K562 (cell line): ENCODE measurements at regions not wholly inside any gene's neighbourhood (a gene's known extent, or its start where the extent isn't known, plus 50 kb on each side); places are given as distances from the start of the nearest gene placed in this dataset.

Source experiments
- ATAC-seq: fragments of 200-7000 bp; cut with Tn5 transposase; 3 replicates; pipeline ENCODE4 v1.9.1; 2020; ENCODE audit warnings: moderate library complexity
- BruUV-seq: library from RNA; stranded (reverse); fragments of 400-500 nt; replicated peaks from 2 replicates; lab custom pipeline; 2021; lab: Mats Ljungman, UMichigan
- CTCF ChIA-PET: fragments of 300-600 bp; formaldehyde crosslinking; extraction: SDS; loops from one replicate; lab custom pipeline; 2021; ENCODE audit warnings: low intra/inter-chr PET ratio; lab: Yijun Ruan, JAX
- POLR2A ChIA-PET: fragments of 300-600, 350-650 bp; sonication (Branson Sonifier 250); formaldehyde crosslinking; extraction: SDS; loops from one replicate; lab custom pipeline; 2021; ENCODE audit warnings: antibody characterized with exemption, inconsistent platforms; lab: Yijun Ruan, JAX
- DNase-seq, 4 experiments: peaks; one replicate each; pipeline versions ENCODE4 v3.0.0 to v3.0.0-alpha.2; 2011 to 2018; ENCODE audit warnings: low spot score in 3 of 4, mixed read lengths in 3 of 4; ENCODE audit errors: extremely low read depth in 1 of 4
- FAIRE-seq: peaks from 2 replicates; lab custom pipeline; 2011; peaks lifted over from hg19 to GRCh38; lab: Jason Lieb, UNC
- H2AFZ ChIP-seq: 2 replicates; pipeline ENCODE4 v1.6.0; 2011; ENCODE audit warnings: low read depth, low read length, control low read depth, inconsistent platforms
- H3K27ac ChIP-seq: fragments of 200-600 bp; 3 replicates; pipeline ENCODE4 v1.8.0; 2011; ENCODE audit warnings: low read depth, mild to moderate bottlenecking, control low read depth, inconsistent platforms, low read length, moderate library complexity, mixed read lengths; ENCODE audit errors: extremely low read depth
- H3K27me3 ChIP-seq, 2 experiments: fragments of 300-600 bp in 1 of 2; 2 replicates in 1 of 2; 3 replicates in 1 of 2; pipeline versions ENCODE4 v1.6.0 to v1.8.0; 2011; ENCODE audit warnings: inconsistent platforms in 2 of 2, low read length in 2 of 2, mild to moderate bottlenecking in 1 of 2, mixed read lengths in 1 of 2, moderate library complexity in 1 of 2; ENCODE audit not compliant: control insufficient read depth in 2 of 2, insufficient read depth in 2 of 2
- H3K36me3 ChIP-seq: fragments of 300-600 bp; 3 replicates; pipeline ENCODE4 v1.8.0; 2011; ENCODE audit warnings: mild to moderate bottlenecking, low read length, inconsistent platforms; ENCODE audit not compliant: control insufficient read depth, insufficient read depth
- H3K4me1 ChIP-seq, 2 experiments: fragments of 200-600 bp in 1 of 2; replicated peaks in 1 of 2; 2 replicates in 1 of 2; 3 replicates in 1 of 2; pipeline versions ENCODE4 v1.5.1 to v1.8.0; 2011; ENCODE audit warnings: inconsistent platforms in 2 of 2, low read length in 2 of 2, mild to moderate bottlenecking in 1 of 2, mixed read lengths in 1 of 2, moderate library complexity in 1 of 2; ENCODE audit not compliant: control insufficient read depth in 2 of 2, insufficient read depth in 2 of 2
- H3K4me2 ChIP-seq: 2 replicates; pipeline ENCODE4 v1.6.1; 2011; ENCODE audit warnings: low read length, control low read depth, inconsistent platforms, mixed read lengths; ENCODE audit not compliant: insufficient read depth
- H3K4me3 ChIP-seq: fragments of 200-600 bp; sonication (generic), shearing (Covaris generic); 2 replicates; pipeline ENCODE4 v1.5.1; 2016; ENCODE audit warnings: control low read depth, inconsistent platforms
- H3K79me2 ChIP-seq: fragments of 200-600 bp; 3 replicates; pipeline ENCODE4 v1.8.0; 2011; ENCODE audit warnings: low read length, inconsistent platforms; ENCODE audit not compliant: control insufficient read depth, insufficient read depth
- H3K9ac ChIP-seq, 2 experiments: 2 replicates each; pipeline versions ENCODE4 v1.6.0 to v1.6.1; 2011; ENCODE audit warnings: low read depth in 2 of 2, low read length in 2 of 2, control low read depth in 1 of 2, inconsistent platforms in 1 of 2, mild to moderate bottlenecking in 1 of 2, mixed read lengths in 1 of 2; ENCODE audit not compliant: insufficient read depth in 1 of 2
- H3K9me1 ChIP-seq: one replicate; pipeline ENCODE4 v1.6.0; 2011; ENCODE audit warnings: inconsistent platforms, mild to moderate bottlenecking, low read length, moderate library complexity; ENCODE audit not compliant: control insufficient read depth, insufficient read depth
- H3K9me3 ChIP-seq: replicated peaks from 2 replicates; pipeline ENCODE4 v1.5.1; 2011; ENCODE audit warnings: low read depth, low read length, inconsistent platforms; ENCODE audit not compliant: control insufficient read depth, insufficient read depth
- H4K20me1 ChIP-seq: replicated peaks from 2 replicates; pipeline ENCODE4 v1.6.1; 2011; ENCODE audit warnings: low read length, inconsistent platforms, mixed read lengths; ENCODE audit not compliant: control insufficient read depth, insufficient read depth
- ATF7 ChIP-seq: fragments of 450-650 bp; IDR thresholded peaks from 2 replicates; pipeline ENCODE4 v1.7.1; 2014; ENCODE audit warnings: mild to moderate bottlenecking, moderate library complexity
- FOXK1 ChIP-seq: sonication (generic); formaldehyde crosslinking; IDR thresholded peaks from 2 replicates; pipeline ENCODE4 v1.8.0; 2022; ENCODE audit warnings: missing genetic modification reagents, mild to moderate bottlenecking, borderline replicate concordance
- KDM1A ChIP-seq, 2 experiments: fragments of 450-650 bp; IDR thresholded peaks; 2 replicates each; pipeline ENCODE4 v1.6.1; 2016; ENCODE audit warnings: mild to moderate bottlenecking in 2 of 2
- POLR2AphosphoS2 ChIP-seq: IDR thresholded peaks from 2 replicates; pipeline ENCODE4 v1.6.1; 2012; ENCODE audit warnings: low read length, improper control_type of control experiment
- ZNF224 ChIP-seq: sonication (generic); formaldehyde crosslinking; IDR thresholded peaks from 2 replicates; pipeline ENCODE4 v1.8.0; 2022; ENCODE audit warnings: mild to moderate bottlenecking, missing genetic modification reagents
- ZNF324 ChIP-seq: fragments of 250-450 bp; sonication (Bioruptor Pico); IDR thresholded peaks from 2 replicates; pipeline ENCODE4 v1.4.0; 2020; ENCODE audit warnings: mild to moderate bottlenecking
- WGBS: fragments of 100-300 bp; shearing (Covaris generic); methylation state at CpG from one replicate; pipeline ENCODE4 v1.1.6; 2016; ENCODE audit warnings: low coverage, mixed read lengths; ENCODE audit not compliant: insufficient coverage; ENCODE audit errors: missing lambda C conversion rate; 5-methylcytosine and 5-hydroxymethylcytosine counted together
- in situ Hi-C: fragments of 300-500 bp; cut with MboI; formaldehyde crosslinking; loops from 4 replicates; pipeline ENCODE4 v1.15.0; 2018; ENCODE audit warnings: inconsistent platforms, mixed read lengths
- intact Hi-C: fragments of 100-400 bp; cut with micrococcal nuclease; formaldehyde crosslinking; loops from 2 replicates; pipeline ENCODE4 v1.14.2; 2022
- TF ChIP-seq, protein P1 (sequence below): IDR thresholded peaks from 2 replicates; pipeline ENCODE4 v1.6.1; 2014; ENCODE audit warnings: antibody characterized with exemption

DNA sequence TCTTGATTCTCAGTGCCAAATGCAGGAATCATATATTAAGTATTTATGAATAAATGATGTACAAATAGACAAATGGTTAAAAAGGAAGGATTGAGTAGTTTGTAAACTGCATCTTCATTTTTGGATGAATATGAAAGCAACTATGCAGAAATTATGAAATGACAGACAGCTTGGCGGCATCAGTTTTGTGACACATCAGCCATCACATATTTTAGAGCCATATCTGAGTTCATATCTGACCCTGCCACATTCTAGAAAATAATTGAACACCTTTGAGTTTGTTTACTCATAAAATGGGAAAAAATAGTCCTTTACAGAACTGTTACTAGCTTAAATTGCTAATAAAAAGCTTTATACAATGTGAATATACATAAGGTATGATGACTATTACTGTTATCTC, 448.2 kb downstream of the KIF20B start:
- no peaks in the 10 kb centered on the region for H3K4me1 ChIP-seq
- no peaks in the 10 kb centered on the region for H4K20me1 ChIP-seq
- in situ Hi-C loops (no loop called here), intact Hi-C loops (no loop called here)
- H3K9me3 ChIP-seq: no peaks in the 10 kb centered on the region
- no peaks in the 10 kb centered on the region for H3K27me3 ChIP-seq
- TF ChIP-seq, protein P1, sequence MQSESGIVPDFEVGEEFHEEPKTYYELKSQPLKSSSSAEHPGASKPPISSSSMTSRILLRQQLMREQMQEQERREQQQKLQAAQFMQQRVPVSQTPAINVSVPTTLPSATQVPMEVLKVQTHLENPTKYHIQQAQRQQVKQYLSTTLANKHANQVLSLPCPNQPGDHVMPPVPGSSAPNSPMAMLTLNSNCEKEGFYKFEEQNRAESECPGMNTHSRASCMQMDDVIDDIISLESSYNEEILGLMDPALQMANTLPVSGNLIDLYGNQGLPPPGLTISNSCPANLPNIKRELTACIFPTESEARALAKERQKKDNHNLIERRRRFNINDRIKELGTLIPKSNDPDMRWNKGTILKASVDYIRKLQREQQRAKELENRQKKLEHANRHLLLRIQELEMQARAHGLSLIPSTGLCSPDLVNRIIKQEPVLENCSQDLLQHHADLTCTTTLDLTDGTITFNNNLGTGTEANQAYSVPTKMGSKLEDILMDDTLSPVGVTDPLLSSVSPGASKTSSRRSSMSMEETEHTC: no peak
- no peak for TF ChIP-seq ZNF324
- no peak for TF ChIP-seq ZNF224 (CRISPR knock-in tag)
- TF ChIP-seq POLR2AphosphoS2: no peak
- TF ChIP-seq FOXK1 (CRISPR knock-in tag): no peak
- TF ChIP-seq KDM1A (IDR thresholded peaks at IDR 0.05): no peak
- no peak for TF ChIP-seq ATF7
- H3K4me3 ChIP-seq: no peak overlapping the region
- no peaks in the 10 kb centered on the region for H3K36me3 ChIP-seq
- no peaks in the 10 kb centered on the region for H3K9me1 ChIP-seq
- ChIA-PET CTCF (interaction anchor here (0.6 kb wide), 1 partner anchor 50 kb away, joined by 4 read pairs; no protein-coding TSS in a partner anchor), POLR2A (no interaction called here)
- H3K9ac ChIP-seq: no peak overlapping the region
- no peak overlapping the region for H2AFZ ChIP-seq
- no peaks in the 10 kb centered on the region for H3K79me2 ChIP-seq
- no TSS peak for BruUV-seq
- 36% methylated on average over 1 of the region's 1 CpG for WGBS
- ATAC-seq (no peak), DNase-seq (no peak), FAIRE-seq (no peak)
- no peak overlapping the region for H3K27ac ChIP-seq
- no peak overlapping the region for H3K4me2 ChIP-seq
